HepG2 (cell line): ENCODE measurements at regions not wholly inside any gene's neighbourhood (a gene's known extent, or its start where the extent isn't known, plus 50 kb on each side); places are given as distances from the start of the nearest gene placed in this dataset.

Experiments used
- EP300 ChIP-seq, 3 experiments: sonication (generic) in 1 of 3; formaldehyde crosslinking in 1 of 3; IDR thresholded peaks; 2 replicates each; pipeline versions ENCODE4 v1.5.1 to v1.6.1; 2011 to 2020; ENCODE audit warnings: low read depth in 2 of 3, low read length in 2 of 3, borderline replicate concordance in 1 of 3, improper control_type of control experiment in 1 of 3, mild to moderate bottlenecking in 1 of 3, missing genetic modification reagents in 1 of 3, moderate library complexity in 1 of 3
- HDAC6 ChIP-seq: fragments of 200-600 bp; sonication (generic); IDR thresholded peaks from 2 replicates; pipeline ENCODE4 v1.7.0; 2017; ENCODE audit warnings: mild to moderate bottlenecking, antibody characterized with exemption, low read length, low read depth
- SMC3 ChIP-seq: IDR thresholded peaks from 2 replicates; pipeline ENCODE4 v1.6.1; 2011; ENCODE audit warnings: low read length, improper control_type of control experiment
- ZFY ChIP-seq: sonication (generic); formaldehyde crosslinking; IDR thresholded peaks from 2 replicates; pipeline ENCODE4 v1.4.0; 2020; ENCODE audit warnings: missing genetic modification reagents

DNA sequence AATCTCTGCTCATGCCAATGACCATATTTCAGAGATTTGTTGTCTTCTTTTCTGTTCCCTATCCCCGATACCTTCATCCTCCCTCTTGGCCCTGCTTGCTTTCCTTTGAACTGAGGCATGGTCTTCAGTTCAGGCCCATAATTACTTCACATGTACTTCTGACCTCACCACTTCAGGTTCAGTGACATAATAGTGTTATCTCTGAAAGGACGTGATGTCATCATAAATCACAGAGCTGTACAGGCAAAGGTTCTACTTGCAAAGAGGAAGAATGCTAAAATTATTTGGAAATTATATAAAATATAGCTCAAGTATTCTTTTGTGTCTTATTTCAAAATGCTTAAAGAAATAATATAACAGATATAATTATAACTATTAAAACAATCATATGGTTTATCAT lies 230.3 kb upstream of the ESRRG start:
- TF ChIP-seq ZFY (CRISPR knock-in tag) (no peak), SMC3 (no peak), HDAC6 (no peak), EP300 (IDR thresholded peaks at IDR 0.05; ENCODE audit: low read depth in 2 of 2, low read length in 2 of 2) (no peak), EP300 (CRISPR knock-in tag; IDR thresholded peaks at IDR 0.05; ENCODE audit: borderline replicate concordance) (no peak)
